AML-193 (cell line): ENCODE measurements at regions not wholly inside any gene's neighbourhood (a gene's known extent, or its start where the extent isn't known, plus 50 kb on each side); places are given as distances from the start of the nearest gene placed in this dataset.
"Not testable (repeated sequence)": the region's sequence is repeated elsewhere in the genome, so short reads cannot be mapped to it uniquely, and the experiment has no call there.

Experiments used
- DNase-seq, 2 experiments: peaks; one replicate each; lab custom pipeline; 2025; lab: John Stamatoyannopoulos, UW

GRCh38 chr9:82052081-82052480 is 63.5 kb downstream of the SPATA31D1 start:
- DNase-seq: no peak

GRCh38 chr9:82054264-82055015 is 65.9 kb downstream of the SPATA31D1 start:
- no peak for DNase-seq

- DNase-seq: no peak
Observed at GRCh38 chr9:82057805-82058204, 69.2 kb downstream of the SPATA31D1 start.

- DNase-seq: not testable (repeated sequence)
Observed at GRCh38 chr9:82061801-82062200, 73.2 kb downstream of the SPATA31D1 start.

- DNase-seq: no peak
Observed at GRCh38 chr9:82062245-82062644, 73.7 kb downstream of the SPATA31D1 start.

GRCh38 chr9:82073551-82074543 is 85.3 kb downstream of the SPATA31D1 start:
- no peak for DNase-seq

- DNase-seq: no peak
Observed at GRCh38 chr9:82080265-82080664, 91.7 kb downstream of the SPATA31D1 start.

- DNase-seq: no peak
Observed at GRCh38 chr9:82081496-82081895, 92.9 kb downstream of the SPATA31D1 start.

- DNase-seq: no peak
Observed at GRCh38 chr9:82082563-82082962, 94.0 kb downstream of the SPATA31D1 start.

GRCh38 chr9:82088591-82088990 is 100.0 kb downstream of the SPATA31D1 start:
- DNase-seq: no peak

GRCh38 chr9:82090046-82090445 is 101.5 kb downstream of the SPATA31D1 start:
- no peak for DNase-seq

- DNase-seq: no peak
Observed at GRCh38 chr9:82091100-82091499, 102.5 kb downstream of the SPATA31D1 start.

GRCh38 chr9:82091610-82092009 is 103.0 kb downstream of the SPATA31D1 start:
- no peak for DNase-seq

- DNase-seq: no peak
Observed at GRCh38 chr9:82101475-82101874, 112.9 kb downstream of the SPATA31D1 start.

GRCh38 chr9:82104252-82104651 is 115.7 kb downstream of the SPATA31D1 start:
- no peak for DNase-seq

GRCh38 chr9:82105729-82106128 is 117.2 kb downstream of the SPATA31D1 start:
- DNase-seq: no peak

- no peak for DNase-seq
Observed at GRCh38 chr9:82106536-82106935, 118.0 kb downstream of the SPATA31D1 start.

- DNase-seq: no peak
Observed at GRCh38 chr9:82108474-82108873, 119.9 kb downstream of the SPATA31D1 start.

- no peak for DNase-seq
Observed at GRCh38 chr9:82108941-82109340, 120.4 kb downstream of the SPATA31D1 start.

- DNase-seq: no peak
Observed at GRCh38 chr9:82109626-82110025, 121.1 kb downstream of the SPATA31D1 start.

GRCh38 chr9:82110881-82111280 is 122.3 kb downstream of the SPATA31D1 start:
- DNase-seq: no peak

GRCh38 chr9:82115331-82115730 is 126.8 kb downstream of the SPATA31D1 start:
- no peak for DNase-seq

- DNase-seq: no peak
Observed at GRCh38 chr9:82115900-82116299, 127.3 kb downstream of the SPATA31D1 start.
